A673 (cell line): ENCODE measurements at regions not wholly inside any gene's neighbourhood (a gene's known extent, or its start where the extent isn't known, plus 50 kb on each side); places are given as distances from the start of the nearest gene placed in this dataset.

ENCODE experiments used
- BruUV-seq: library from RNA; stranded (reverse); fragments of 400-500 nt; replicated peaks from 2 replicates; lab custom pipeline; 2021; lab: Mats Ljungman, UMichigan
- CTCF ChIA-PET: fragments of 300-600 bp; sonication (Branson Sonifier 250); formaldehyde crosslinking; loops from one replicate; lab custom pipeline; 2022; ENCODE audit warnings: antibody characterized with exemption; lab: Charles Lee
- POLR2A ChIA-PET: fragments of 300-600 bp; sonication (Branson Sonifier 250); formaldehyde crosslinking; loops from one replicate; lab custom pipeline; 2022; ENCODE audit warnings: antibody characterized with exemption; ENCODE audit not compliant: low non-redundant PET; lab: Charles Lee
- DNase-seq: peaks from one replicate; pipeline ENCODE4 v3.0.0-alpha.2; 2015; ENCODE audit warnings: low spot score
- H3K27ac ChIP-seq: fragments of 200-600 bp; sonication (generic); 2 replicates; pipeline ENCODE4 v1.5.1; 2016; ENCODE audit warnings: mixed run types, low read depth, mild to moderate bottlenecking, mixed read lengths, antibody characterized with exemption, low read length; ENCODE audit not compliant: poor library complexity, severe bottlenecking
- H3K27me3 ChIP-seq: fragments of 200-600 bp; sonication (generic); replicated peaks from 2 replicates; pipeline ENCODE4 v1.6.1; 2017; ENCODE audit warnings: mixed run types, low read depth, mild to moderate bottlenecking, mixed read lengths, antibody characterized with exemption, low read length; ENCODE audit not compliant: insufficient read depth, poor library complexity
- H3K36me3 ChIP-seq: fragments of 200-600 bp; sonication (generic); 2 replicates; pipeline ENCODE4 v1.6.1; 2016; ENCODE audit warnings: mixed run types, mild to moderate bottlenecking, mixed read lengths, antibody characterized with exemption, low read length; ENCODE audit not compliant: insufficient read depth, poor library complexity, severe bottlenecking
- H3K4me1 ChIP-seq: fragments of 200-600 bp; sonication (generic); 2 replicates; pipeline ENCODE4 v1.6.1; 2017; ENCODE audit warnings: mixed run types, mild to moderate bottlenecking, mixed read lengths, antibody characterized with exemption, low read length; ENCODE audit not compliant: insufficient read depth, poor library complexity, severe bottlenecking
- H3K4me3 ChIP-seq: fragments of 200-600 bp; sonication (generic); 2 replicates; pipeline ENCODE4 v1.5.1; 2016; ENCODE audit warnings: low read depth, mixed run types, mild to moderate bottlenecking, mixed read lengths, low read length; ENCODE audit not compliant: poor library complexity, severe bottlenecking
- H3K9me3 ChIP-seq: fragments of 200-600 bp; sonication (generic); 2 replicates; pipeline ENCODE4 v1.6.1; 2016; ENCODE audit warnings: mixed run types, low read depth, mild to moderate bottlenecking, mixed read lengths, antibody characterized with exemption, low read length; ENCODE audit not compliant: poor library complexity, severe bottlenecking
- CTCF ChIP-seq: fragments of 300-800, 200-600 bp; sonication (generic); conservative IDR thresholded peaks from 2 replicates; pipeline ENCODE4 v1.5.1; 2017; ENCODE audit warnings: low read depth, mild to moderate bottlenecking, antibody characterized with exemption, low read length, moderate library complexity, mixed read lengths
- EZH2 ChIP-seq: fragments of 200-600 bp; sonication (generic); IDR thresholded peaks from 2 replicates; pipeline ENCODE4 v1.6.1; 2017; ENCODE audit warnings: borderline replicate concordance, low read depth, mild to moderate bottlenecking, mixed read lengths, antibody characterized with exemption, low read length; ENCODE audit not compliant: poor library complexity, severe bottlenecking
- intact Hi-C: fragments of 100-400 bp; cut with micrococcal nuclease; formaldehyde crosslinking; loops from one replicate; pipeline ENCODE4 v1.10.0; 2022; ENCODE audit not compliant: unreplicated experiment

DNA sequence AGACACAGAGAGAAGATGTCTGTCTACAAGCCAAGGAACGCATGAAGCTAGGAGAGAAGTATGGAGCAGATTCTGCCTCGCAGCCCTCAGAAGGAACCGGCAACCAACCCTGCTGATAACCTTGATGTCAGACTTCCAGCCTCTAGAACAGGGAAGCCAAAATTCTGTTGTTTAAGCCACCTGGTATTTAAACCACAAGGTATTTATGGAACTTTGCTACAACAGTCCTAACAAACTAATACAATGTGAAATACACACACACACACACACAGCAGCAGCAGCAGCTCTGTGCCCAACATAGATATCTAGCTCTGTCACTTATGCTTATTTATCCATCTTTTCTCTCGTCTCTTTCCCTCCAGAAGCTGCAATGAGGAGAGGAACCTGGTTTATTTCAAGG lies 400.0 kb downstream of the ETS1 start:
- peaks cover 3% of the 10 kb centered on the region for H3K9me3 ChIP-seq
- CTCF ChIA-PET: no interaction called here
- BruUV-seq: no TSS peak
- intact Hi-C loops: no loop called here
- H3K27ac ChIP-seq: no peak overlapping the region
- POLR2A ChIA-PET: no interaction called here
- H3K36me3 ChIP-seq: no peaks in the 10 kb centered on the region
- H3K4me1 ChIP-seq: peaks cover 15% of the 10 kb centered on the region
- TF ChIP-seq CTCF: no peak
- TF ChIP-seq EZH2: no peak
- H3K4me3 ChIP-seq: no peak overlapping the region
- no peak for DNase-seq
- H3K27me3 ChIP-seq: no peaks in the 10 kb centered on the region

GRCh38 chr11:128184981-128185380 lies 402.4 kb downstream of the ETS1 start:
- no peaks in the 10 kb centered on the region for H3K36me3 ChIP-seq
- POLR2A ChIA-PET: no interaction called here
- H3K27ac ChIP-seq: no peak overlapping the region
- peaks cover 23% of the 10 kb centered on the region for H3K4me1 ChIP-seq
- intact Hi-C loops: no loop called here
- no TSS peak for BruUV-seq
- H3K27me3 ChIP-seq: no peaks in the 10 kb centered on the region
- TF ChIP-seq CTCF: no peak
- TF ChIP-seq EZH2: no peak
- H3K9me3 ChIP-seq: peaks cover 3% of the 10 kb centered on the region
- no peak overlapping the region for H3K4me3 ChIP-seq
- DNase-seq: no peak
- CTCF ChIA-PET: no interaction called here

GRCh38 chr11:128182844-128183243 lies 404.5 kb downstream of the ETS1 start:
- intact Hi-C loops: no loop called here
- Histone ChIP-seq H3K36me3 (no peaks in the 10 kb centered on the region), H3K27ac (no peak overlapping the region), H3K9me3 (peaks cover 3% of the 10 kb centered on the region), H3K27me3 (no peaks in the 10 kb centered on the region), H3K4me1 (peaks cover 31% of the 10 kb centered on the region), H3K4me3 (no peak overlapping the region)
- TF ChIP-seq CTCF: no peak
- TF ChIP-seq EZH2: no peak
- CTCF ChIA-PET: interaction anchor here (0.9 kb wide), 1 partner anchor 25 kb away, joined by 3 read pairs; no protein-coding TSS in a partner anchor
- POLR2A ChIA-PET: no interaction called here
- DNase-seq: peak; percentile 95
- no TSS peak for BruUV-seq
